GM23338 (cell line): ENCODE measurements at regions not wholly inside any gene's neighbourhood (a gene's known extent, or its start where the extent isn't known, plus 50 kb on each side); places are given as distances from the start of the nearest gene placed in this dataset.

ENCODE experiments used
- CTCF ChIP-seq, 2 experiments: fragments of 200-600 bp in 1 of 2; sonication (generic) in 1 of 2; conservative IDR thresholded peaks; 2 replicates each; pipeline versions ENCODE4 v1.5.1 to v1.6.1; 2016 to 2017; ENCODE audit warnings: antibody characterized with exemption in 2 of 2, low read depth in 2 of 2, mild to moderate bottlenecking in 2 of 2, moderate library complexity in 1 of 2
- EZH2 ChIP-seq: fragments of 200-600 bp; sonication (generic); IDR thresholded peaks from one replicate; pipeline ENCODE4 v1.8.0; 2017; ENCODE audit warnings: antibody characterized with exemption, mild to moderate bottlenecking, low read depth; ENCODE audit not compliant: unreplicated experiment
- POLR2AphosphoS5 ChIP-seq: IDR thresholded peaks from 2 replicates; pipeline ENCODE4 v1.6.1; 2016; ENCODE audit warnings: antibody characterized with exemption, low read depth

- TF ChIP-seq CTCF (conservative IDR thresholded peaks at IDR 0.05; ENCODE audit: low read depth in 2 of 2) (no peak), EZH2 (no peak), POLR2AphosphoS5 (no peak)
Measured at GRCh38 chr11:37967635-37968034, 1369.6 kb upstream of the RAG2 start.
